DND-41 (cell line): ENCODE measurements at regions not wholly inside any gene's neighbourhood (a gene's known extent, or its start where the extent isn't known, plus 50 kb on each side); places are given as distances from the start of the nearest gene placed in this dataset.

ENCODE experiments used
- ATAC-seq: fragments of 200-7000 bp; cut with Tn5 transposase; 3 replicates; pipeline ENCODE4 v1.9.1; 2021; ENCODE audit warnings: low read depth; ENCODE audit not compliant: insufficient read depth
- DNase-seq: peaks from one replicate; pipeline ENCODE4 v3.0.0-alpha.2; 2020
- H2AFZ ChIP-seq: 2 replicates; pipeline ENCODE4 v1.6.0; 2012; ENCODE audit warnings: low read depth, low read length
- H3K27ac ChIP-seq: 2 replicates; pipeline ENCODE4 v1.5.1; 2012; ENCODE audit warnings: low read length, inconsistent platforms
- H3K27me3 ChIP-seq: fragments of 200-600 bp; sonication (generic); 2 replicates; pipeline ENCODE4 v1.6.0; 2012; ENCODE audit warnings: low read length, mild to moderate bottlenecking, inconsistent platforms; ENCODE audit not compliant: insufficient read depth, poor library complexity
- H3K36me3 ChIP-seq: 2 replicates; pipeline ENCODE4 v1.5.1; 2012; ENCODE audit warnings: low read length, inconsistent platforms; ENCODE audit not compliant: insufficient read depth
- H3K4me1 ChIP-seq: 2 replicates; pipeline ENCODE4 v1.5.1; 2012; ENCODE audit warnings: mild to moderate bottlenecking, low read length; ENCODE audit not compliant: insufficient read depth
- H3K4me2 ChIP-seq: 2 replicates; pipeline ENCODE4 v1.6.0; 2012; ENCODE audit warnings: mild to moderate bottlenecking, moderate library complexity, low read length, inconsistent platforms; ENCODE audit not compliant: insufficient read depth
- H3K4me3 ChIP-seq, 2 experiments: fragments of 200-600 bp in 1 of 2; shearing (Covaris generic) in 1 of 2; 2 replicates each; pipeline ENCODE4 v1.5.1; 2012 to 2016; ENCODE audit warnings: inconsistent platforms in 2 of 2, low read length in 2 of 2, mild to moderate bottlenecking in 2 of 2, low read depth in 1 of 2, moderate library complexity in 1 of 2
- H3K79me2 ChIP-seq: 2 replicates; pipeline ENCODE4 v1.6.0; 2012; ENCODE audit warnings: low read length, inconsistent platforms; ENCODE audit not compliant: insufficient read depth
- H3K9ac ChIP-seq: 2 replicates; pipeline ENCODE4 v1.6.0; 2012; ENCODE audit warnings: low read depth, mild to moderate bottlenecking, inconsistent platforms, low read length, moderate library complexity
- H3K9me3 ChIP-seq: 2 replicates; pipeline ENCODE4 v1.5.1; 2012; ENCODE audit warnings: low read length, moderate library complexity, mild to moderate bottlenecking, inconsistent platforms; ENCODE audit not compliant: insufficient read depth, severe bottlenecking
- H4K20me1 ChIP-seq: 2 replicates; pipeline ENCODE4 v1.6.0; 2012; ENCODE audit warnings: low read length; ENCODE audit not compliant: insufficient read depth
- EZH2 ChIP-seq: IDR thresholded peaks from 3 replicates; pipeline ENCODE4 v1.6.1; 2012; ENCODE audit warnings: borderline replicate concordance, low read depth, mild to moderate bottlenecking, moderate library complexity, low read length, inconsistent platforms; ENCODE audit not compliant: severe bottlenecking
- TF ChIP-seq, protein P1 (sequence below): IDR thresholded peaks from 2 replicates; pipeline ENCODE4 v1.5.1; 2012; ENCODE audit warnings: borderline replicate concordance, low read length, moderate library complexity, mild to moderate bottlenecking; ENCODE audit not compliant: poor library complexity, severe bottlenecking; ENCODE audit errors: extremely low read depth

DNA sequence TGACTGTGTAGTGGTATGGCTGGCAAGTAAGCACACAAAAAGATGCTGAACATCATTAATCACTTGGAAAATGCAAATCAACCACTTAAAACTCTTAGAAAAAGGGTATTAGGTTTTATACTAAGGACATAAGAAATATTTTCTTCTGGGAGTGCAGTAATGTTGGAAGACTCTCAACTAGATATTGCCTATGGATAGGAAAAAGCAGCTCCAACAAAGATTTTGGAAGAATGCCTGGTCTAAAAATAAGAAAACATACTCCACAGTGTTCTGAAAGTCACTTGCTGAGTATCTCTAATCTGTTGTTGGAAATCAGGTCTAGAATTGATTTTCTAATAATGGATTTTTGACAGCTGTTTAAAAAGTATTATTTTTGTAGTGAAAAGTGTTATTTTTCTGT lies 50.8 kb upstream of the PHYHIPL start:
- no peak overlapping the region for H3K27ac ChIP-seq
- H3K4me3 ChIP-seq = no peak overlapping the region
- ATAC-seq (no peak), DNase-seq (no peak)
- no peaks in the 10 kb centered on the region for H3K36me3 ChIP-seq
- no peak overlapping the region for H3K4me2 ChIP-seq
- H3K9ac ChIP-seq = no peak overlapping the region
- no peaks in the 10 kb centered on the region for H3K9me3 ChIP-seq
- TF ChIP-seq EZH2 = no peak
- TF ChIP-seq, protein P1, sequence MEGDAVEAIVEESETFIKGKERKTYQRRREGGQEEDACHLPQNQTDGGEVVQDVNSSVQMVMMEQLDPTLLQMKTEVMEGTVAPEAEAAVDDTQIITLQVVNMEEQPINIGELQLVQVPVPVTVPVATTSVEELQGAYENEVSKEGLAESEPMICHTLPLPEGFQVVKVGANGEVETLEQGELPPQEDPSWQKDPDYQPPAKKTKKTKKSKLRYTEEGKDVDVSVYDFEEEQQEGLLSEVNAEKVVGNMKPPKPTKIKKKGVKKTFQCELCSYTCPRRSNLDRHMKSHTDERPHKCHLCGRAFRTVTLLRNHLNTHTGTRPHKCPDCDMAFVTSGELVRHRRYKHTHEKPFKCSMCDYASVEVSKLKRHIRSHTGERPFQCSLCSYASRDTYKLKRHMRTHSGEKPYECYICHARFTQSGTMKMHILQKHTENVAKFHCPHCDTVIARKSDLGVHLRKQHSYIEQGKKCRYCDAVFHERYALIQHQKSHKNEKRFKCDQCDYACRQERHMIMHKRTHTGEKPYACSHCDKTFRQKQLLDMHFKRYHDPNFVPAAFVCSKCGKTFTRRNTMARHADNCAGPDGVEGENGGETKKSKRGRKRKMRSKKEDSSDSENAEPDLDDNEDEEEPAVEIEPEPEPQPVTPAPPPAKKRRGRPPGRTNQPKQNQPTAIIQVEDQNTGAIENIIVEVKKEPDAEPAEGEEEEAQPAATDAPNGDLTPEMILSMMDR = no peak
- no peaks in the 10 kb centered on the region for H4K20me1 ChIP-seq
- no peaks in the 10 kb centered on the region for H3K79me2 ChIP-seq
- no peaks in the 10 kb centered on the region for H3K27me3 ChIP-seq
- no peaks in the 10 kb centered on the region for H3K4me1 ChIP-seq
- no peak overlapping the region for H2AFZ ChIP-seq

DNA sequence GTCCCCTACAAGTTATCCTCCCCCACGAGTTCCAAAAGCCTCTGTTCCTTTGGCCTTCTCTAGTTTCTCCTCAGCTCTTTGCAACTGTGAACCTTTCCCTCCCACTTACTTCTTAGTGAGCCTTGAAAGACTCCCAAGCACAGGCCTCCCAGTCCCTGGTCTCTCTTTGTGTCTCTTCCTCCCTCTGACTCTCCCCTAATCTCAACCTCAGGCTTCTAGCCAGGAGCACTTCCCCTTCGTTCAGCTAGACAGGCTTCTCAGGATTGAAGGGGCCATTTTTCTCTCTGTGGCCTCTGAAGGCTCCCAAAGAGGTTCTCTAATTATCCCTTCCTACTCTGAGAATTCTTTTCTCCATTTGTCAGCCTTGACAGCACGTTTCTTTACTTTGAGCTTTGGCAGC lies 50.2 kb upstream of the PHYHIPL start:
- H3K36me3 ChIP-seq = no peaks in the 10 kb centered on the region
- H3K79me2 ChIP-seq = no peaks in the 10 kb centered on the region
- no peak overlapping the region for H2AFZ ChIP-seq
- no peaks in the 10 kb centered on the region for H3K27me3 ChIP-seq
- no peak overlapping the region for H3K4me3 ChIP-seq
- H4K20me1 ChIP-seq = no peaks in the 10 kb centered on the region
- ATAC-seq = no peak
- DNase-seq = no peak
- no peak overlapping the region for H3K4me2 ChIP-seq
- TF ChIP-seq EZH2 = no peak
- TF ChIP-seq, protein P1 = no peak
- no peak overlapping the region for H3K27ac ChIP-seq
- H3K4me1 ChIP-seq = no peaks in the 10 kb centered on the region
- H3K9ac ChIP-seq = no peak overlapping the region
- H3K9me3 ChIP-seq = no peaks in the 10 kb centered on the region
